Large intestine (tissue), 3 donors: ENCODE measurements at regions not wholly inside any gene's neighbourhood (a gene's known extent, or its start where the extent isn't known, plus 50 kb on each side); places are given as distances from the start of the nearest gene placed in this dataset.

ENCODE experiments used
- DNase-seq, 2 donors: peaks; one replicate each; pipeline versions ENCODE4 v3.0.0 to v3.0.0-alpha.2; 2013
- H3K27ac ChIP-seq: one replicate; pipeline ENCODE4 v1.5.1; 2013; ENCODE audit warnings: low read length
- H3K27me3 ChIP-seq: 2 replicates; pipeline ENCODE4 v1.6.1; 2013; ENCODE audit warnings: low read length; ENCODE audit not compliant: control insufficient read depth, insufficient read depth
- H3K36me3 ChIP-seq: 2 replicates; pipeline ENCODE4 v1.6.1; 2013; ENCODE audit warnings: low read length; ENCODE audit not compliant: control insufficient read depth, insufficient read depth
- H3K4me1 ChIP-seq: one replicate; pipeline ENCODE4 v1.6.1; 2013; ENCODE audit warnings: low read length; ENCODE audit not compliant: control insufficient read depth, insufficient read depth
- H3K4me3 ChIP-seq: one replicate; pipeline ENCODE4 v1.5.1; 2013; ENCODE audit warnings: low read length
- H3K9me3 ChIP-seq: one replicate; pipeline ENCODE4 v1.6.1; 2013; ENCODE audit warnings: mild to moderate bottlenecking, low read depth, low read length, moderate library complexity; ENCODE audit not compliant: control insufficient read depth
- WGBS: methylation state at CpG from one replicate; pipeline ENCODE4 v1.1.5; 2013; ENCODE audit warnings: low lambda C conversion rate; ENCODE audit not compliant: insufficient coverage; 5-methylcytosine and 5-hydroxymethylcytosine counted together

DNA sequence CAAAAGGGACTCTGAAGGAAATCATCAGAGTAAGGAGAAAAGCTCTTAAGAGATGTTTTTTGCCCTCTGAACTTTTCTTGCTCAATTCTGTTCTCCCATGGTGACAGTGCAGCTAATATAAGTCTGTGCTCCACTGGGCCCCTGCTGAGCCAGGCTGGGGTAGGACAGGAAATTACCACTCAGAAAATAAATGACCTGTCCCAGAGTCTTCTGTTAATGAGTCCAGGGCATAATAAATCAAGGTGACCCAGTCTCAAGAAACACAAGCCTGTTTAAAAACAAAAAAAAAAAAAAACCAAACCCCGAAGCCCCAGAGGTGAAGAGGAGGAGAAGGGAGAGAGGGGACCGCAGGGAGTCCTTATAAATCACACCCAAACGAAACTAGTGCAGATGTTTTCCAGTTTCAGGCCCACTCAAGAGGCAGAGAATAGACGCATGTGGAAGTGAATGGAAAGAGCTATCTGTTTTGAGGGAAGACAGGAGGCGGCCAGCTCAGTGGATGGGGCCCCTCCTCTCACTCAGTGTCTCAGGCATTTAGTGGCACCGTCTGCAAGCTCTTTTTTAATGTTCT, 59.8 kb upstream of the BOC start:
- Histone ChIP-seq H3K9me3 (no peaks in the 10 kb centered on the region), H3K27ac (peak overlapping the region; percentile 73), H3K4me3 (no peak overlapping the region), H3K4me1 (peaks cover 25% of the 10 kb centered on the region), H3K27me3 (no peaks in the 10 kb centered on the region), H3K36me3 (no peaks in the 10 kb centered on the region)
- no CpG with 5 or more reads among the region's 6 CpGs for WGBS
- peak; percentile 62 to 81 for DNase-seq

DNA sequence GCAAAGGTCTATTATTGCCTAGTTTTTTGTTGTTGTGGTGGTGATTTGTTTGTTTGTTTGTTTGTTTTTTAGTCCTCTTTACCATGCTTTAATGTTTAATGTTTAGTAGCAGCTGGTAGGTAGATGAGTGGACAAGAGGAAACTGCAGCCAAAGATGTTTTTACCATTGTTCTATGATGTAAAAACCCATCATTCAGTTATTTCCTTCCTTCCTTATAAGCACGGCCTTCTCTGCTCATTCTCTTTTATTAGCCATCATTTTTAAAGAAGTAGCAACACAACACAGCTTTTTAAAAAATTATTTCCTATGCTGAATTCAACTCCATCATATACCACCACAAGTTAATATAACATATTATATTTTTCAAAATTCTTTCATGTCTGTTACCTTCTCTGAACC, 58.5 kb upstream of the BOC start:
- Histone ChIP-seq H3K27ac (no peak overlapping the region), H3K36me3 (no peaks in the 10 kb centered on the region), H3K4me3 (no peak overlapping the region), H3K4me1 (peaks cover 23% of the 10 kb centered on the region), H3K9me3 (no peaks in the 10 kb centered on the region), H3K27me3 (no peaks in the 10 kb centered on the region)
- no peak for DNase-seq
- 63% methylated on average over 1 of the region's 1 CpG for WGBS

- DNase-seq: no peak
- WGBS: 100% methylated on average over 2 of the region's 3 CpGs
- Histone ChIP-seq H3K4me1 (peaks cover 15% of the 10 kb centered on the region), H3K27me3 (no peaks in the 10 kb centered on the region), H3K9me3 (no peaks in the 10 kb centered on the region), H3K27ac (no peak overlapping the region), H3K36me3 (no peaks in the 10 kb centered on the region), H3K4me3 (no peak overlapping the region)
Measured at GRCh38 chr3:113153499-113154107, 57.8 kb upstream of the BOC start.

- Histone ChIP-seq H3K27me3 (no peaks in the 10 kb centered on the region), H3K27ac (no peak overlapping the region), H3K36me3 (no peaks in the 10 kb centered on the region), H3K4me3 (no peak overlapping the region), H3K9me3 (no peaks in the 10 kb centered on the region), H3K4me1 (peaks cover 3% of the 10 kb centered on the region)
- no peak for DNase-seq
- no CpG with 5 or more reads among the region's 2 CpGs for WGBS
Measured at GRCh38 chr3:113156816-113157333, 54.5 kb upstream of the BOC start.

DNA sequence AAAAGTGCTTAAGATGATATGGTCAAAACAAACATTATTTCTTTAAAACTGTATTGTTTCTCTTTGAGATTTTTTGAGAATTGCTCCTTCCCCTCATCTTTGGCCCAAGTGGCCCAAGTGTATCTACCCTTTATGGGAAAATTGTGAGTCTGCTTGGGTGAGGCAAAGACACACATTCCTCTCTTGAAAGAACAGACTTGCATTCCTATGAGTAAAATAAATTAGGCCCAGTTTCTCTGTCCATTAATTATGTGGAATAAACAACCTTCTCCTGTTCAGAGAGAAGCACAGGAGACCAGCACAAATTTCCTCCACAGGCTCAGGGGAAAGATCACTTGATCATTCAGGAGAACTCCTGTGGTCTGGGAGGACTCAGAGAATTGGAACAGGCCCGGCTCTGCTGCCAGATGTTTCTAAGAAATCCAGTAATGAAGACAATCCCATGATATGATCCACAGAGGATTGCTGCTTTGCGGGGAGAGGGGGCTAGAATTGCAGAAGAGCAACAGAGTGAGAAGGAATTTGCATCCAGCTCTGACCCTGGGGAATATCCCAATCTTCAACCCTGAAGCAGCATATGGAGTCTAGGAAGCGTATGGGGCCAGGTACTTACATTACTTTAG, 53.8 kb upstream of the BOC start:
- no peaks in the 10 kb centered on the region for H3K27me3 ChIP-seq
- H3K4me1 ChIP-seq: no peaks in the 10 kb centered on the region
- H3K4me3 ChIP-seq: no peak overlapping the region
- no peak for DNase-seq
- no peak overlapping the region for H3K27ac ChIP-seq
- WGBS: 80% methylated on average over 1 of the region's 3 CpGs
- H3K36me3 ChIP-seq: no peaks in the 10 kb centered on the region
- H3K9me3 ChIP-seq: no peaks in the 10 kb centered on the region

DNA sequence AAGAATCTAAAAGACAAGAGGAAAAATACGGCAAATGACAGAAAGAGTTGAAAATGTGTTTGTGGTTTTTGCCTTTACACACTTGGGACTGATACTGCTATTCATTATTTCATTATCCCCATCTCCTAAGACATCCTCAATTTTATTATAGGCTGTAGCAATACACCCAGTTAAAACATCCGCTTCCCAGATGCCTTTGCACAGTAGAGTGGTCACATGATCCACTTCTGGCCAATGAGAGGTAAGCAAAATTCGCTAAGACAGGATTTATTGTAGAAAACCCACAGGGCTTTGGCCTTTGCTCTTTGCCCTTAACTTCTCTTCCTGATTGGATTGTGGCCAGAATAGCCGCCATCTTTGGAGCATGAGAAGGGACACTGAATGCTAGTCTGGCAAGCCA, 53.2 kb upstream of the BOC start:
- WGBS: no CpG with 5 or more reads among the region's 4 CpGs
- H3K4me3 ChIP-seq: no peak overlapping the region
- H3K9me3 ChIP-seq: no peaks in the 10 kb centered on the region
- DNase-seq: no peak
- H3K27me3 ChIP-seq: no peaks in the 10 kb centered on the region
- H3K27ac ChIP-seq: no peak overlapping the region
- no peaks in the 10 kb centered on the region for H3K4me1 ChIP-seq
- no peaks in the 10 kb centered on the region for H3K36me3 ChIP-seq
